Esophagus (tissue), 2 donors: ENCODE measurements at regions not wholly inside any gene's neighbourhood (a gene's known extent, or its start where the extent isn't known, plus 50 kb on each side); places are given as distances from the start of the nearest gene placed in this dataset.

Experiments used
- H3K27ac ChIP-seq, 2 donors: one replicate each; pipeline ENCODE4 v1.5.1; 2013; ENCODE audit warnings: low read depth in 2 of 2, mild to moderate bottlenecking in 2 of 2, inconsistent platforms in 1 of 2, low read length in 1 of 2, moderate library complexity in 1 of 2
- H3K27me3 ChIP-seq, 2 donors: one replicate each; pipeline ENCODE4 v1.6.1; 2013; ENCODE audit warnings: low read length in 2 of 2, control low read depth in 1 of 2, mild to moderate bottlenecking in 1 of 2; ENCODE audit not compliant: insufficient read depth in 2 of 2, control insufficient read depth in 1 of 2
- H3K36me3 ChIP-seq, 2 donors: one replicate each; pipeline ENCODE4 v1.6.1; 2013; ENCODE audit warnings: low read length in 1 of 2; ENCODE audit not compliant: control insufficient read depth in 2 of 2, insufficient read depth in 2 of 2
- H3K4me1 ChIP-seq, 2 donors: one replicate each; pipeline ENCODE4 v1.6.1; 2013; ENCODE audit warnings: low read length in 1 of 2; ENCODE audit not compliant: control insufficient read depth in 2 of 2, insufficient read depth in 2 of 2
- H3K4me3 ChIP-seq, 2 donors: one replicate each; pipeline ENCODE4 v1.5.1; 2013; ENCODE audit warnings: low read length in 2 of 2, mild to moderate bottlenecking in 2 of 2, low read depth in 1 of 2, moderate library complexity in 1 of 2
- H3K9me3 ChIP-seq, 2 donors: one replicate each; pipeline ENCODE4 v1.6.1; 2013; ENCODE audit warnings: mild to moderate bottlenecking in 2 of 2, low read depth in 1 of 2, low read length in 1 of 2, moderate library complexity in 1 of 2; ENCODE audit not compliant: control insufficient read depth in 2 of 2, insufficient read depth in 1 of 2
- WGBS, 2 donors: extraction: QIAGEN DNeasy Blood & Tissue Kit; methylation state at CpG; one replicate each; pipeline ENCODE4 v1.1.7; 2013; 5-methylcytosine and 5-hydroxymethylcytosine counted together
- donor health status: healthy with polysubstance abuse.
- donor health status: Bipolar disorder and iron deficiency.

DNA sequence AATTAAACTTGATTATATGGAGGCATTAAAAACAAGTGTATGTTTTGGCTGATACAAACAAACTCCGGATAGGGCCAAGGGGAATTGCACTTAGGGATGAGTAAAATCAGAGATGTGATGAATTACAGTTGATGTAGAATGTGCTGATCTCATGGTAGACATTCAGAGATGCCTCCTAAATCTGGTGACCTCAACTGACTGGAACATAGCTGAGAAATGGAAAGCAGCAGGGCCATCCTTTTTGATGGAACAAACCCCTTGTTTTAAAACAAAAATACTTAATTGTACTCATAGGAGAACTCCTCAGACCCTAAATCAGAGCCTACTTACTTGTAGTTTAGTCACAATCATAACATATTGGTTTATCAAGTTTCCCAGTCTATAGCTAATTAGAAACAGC lies 122.8 kb downstream of the C12orf75 start:
- 84 to 85% methylated on average over 1 of the region's 1 CpG for WGBS, 2 donors
- Histone ChIP-seq H3K27ac (no peak overlapping the region), H3K4me3 (no peak overlapping the region), H3K27me3 (no peaks in the 10 kb centered on the region), H3K9me3 (no peaks in the 10 kb centered on the region), H3K4me1 (no peaks in the 10 kb centered on the region), H3K36me3 (no peaks in the 10 kb centered on the region)

DNA sequence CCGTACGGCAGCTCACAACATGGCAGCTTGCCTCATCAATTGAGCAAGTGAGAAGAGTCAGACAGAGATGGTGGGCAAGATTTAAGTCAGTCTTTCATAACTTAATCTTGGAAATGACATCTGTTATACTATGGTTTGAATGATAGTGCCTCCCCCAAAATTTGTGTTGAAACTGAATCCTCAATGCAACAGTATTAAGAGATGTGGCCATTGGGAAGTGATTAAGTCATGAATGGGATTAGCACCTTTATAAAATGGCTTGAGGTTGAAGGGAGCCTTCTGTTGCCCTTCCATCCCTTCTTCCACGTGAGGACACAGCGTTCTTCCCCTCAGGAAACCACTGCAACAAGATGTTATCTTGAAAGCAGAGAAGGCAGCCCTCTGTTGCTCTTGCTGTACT lies 124.2 kb downstream of the C12orf75 start:
- H3K4me3 ChIP-seq: no peak overlapping the region
- H3K27me3 ChIP-seq: no peaks in the 10 kb centered on the region
- no peaks in the 10 kb centered on the region for H3K4me1 ChIP-seq
- H3K27ac ChIP-seq: no peak overlapping the region
- WGBS, 2 donors: 70 to 78% methylated on average over 4 of the region's 4 CpGs
- no peaks in the 10 kb centered on the region for H3K9me3 ChIP-seq
- H3K36me3 ChIP-seq: no peaks in the 10 kb centered on the region

DNA sequence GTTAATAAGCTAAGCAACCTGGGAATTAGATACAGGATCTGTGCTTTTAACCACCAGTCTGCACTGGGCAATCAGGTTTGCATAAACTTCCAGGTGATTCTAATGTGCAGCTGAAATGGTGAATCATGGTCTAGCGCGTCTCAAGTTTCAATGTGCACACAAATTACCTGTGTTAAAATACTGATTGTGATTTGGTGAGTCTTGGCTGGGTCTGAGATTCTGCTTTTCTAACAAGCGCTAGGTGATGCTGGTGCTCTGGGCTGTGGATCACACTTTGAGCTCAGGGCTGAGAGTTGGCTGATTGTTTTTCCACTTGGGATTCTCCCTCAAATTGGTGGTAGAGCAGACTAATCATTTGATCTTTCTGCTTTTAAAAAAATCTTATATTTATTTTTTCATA lies 124.8 kb downstream of the C12orf75 start:
- H3K9me3 ChIP-seq: no peaks in the 10 kb centered on the region
- 85 to 94% methylated on average over 3 of the region's 3 CpGs for WGBS, 2 donors
- H3K27ac ChIP-seq: no peak overlapping the region
- no peaks in the 10 kb centered on the region for H3K4me1 ChIP-seq
- no peaks in the 10 kb centered on the region for H3K36me3 ChIP-seq
- H3K4me3 ChIP-seq: no peak overlapping the region
- H3K27me3 ChIP-seq: no peaks in the 10 kb centered on the region

DNA sequence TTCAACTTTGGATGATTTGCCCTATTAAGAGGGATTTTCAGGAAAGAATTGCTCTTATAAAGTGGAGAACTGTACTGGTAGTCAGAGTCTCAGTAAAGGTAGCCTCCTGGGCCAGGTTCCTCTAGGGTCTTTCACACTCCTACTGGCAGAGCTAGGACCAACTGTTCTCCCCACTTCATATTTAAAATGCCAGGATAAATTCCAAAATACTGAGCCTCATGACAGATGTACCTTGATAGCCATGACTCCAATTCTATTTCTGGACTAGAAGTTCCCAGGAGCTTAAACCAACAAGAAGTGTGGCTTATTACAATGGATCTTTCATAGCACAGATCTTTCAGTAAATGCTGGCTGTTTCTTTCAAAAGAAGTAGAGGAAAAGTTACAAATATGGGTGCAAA lies 126.5 kb downstream of the C12orf75 start:
- Histone ChIP-seq H3K4me1 (no peaks in the 10 kb centered on the region), H3K4me3 (no peak overlapping the region), H3K9me3 (no peaks in the 10 kb centered on the region), H3K36me3 (no peaks in the 10 kb centered on the region), H3K27me3 (no peaks in the 10 kb centered on the region), H3K27ac (no peak overlapping the region)

DNA sequence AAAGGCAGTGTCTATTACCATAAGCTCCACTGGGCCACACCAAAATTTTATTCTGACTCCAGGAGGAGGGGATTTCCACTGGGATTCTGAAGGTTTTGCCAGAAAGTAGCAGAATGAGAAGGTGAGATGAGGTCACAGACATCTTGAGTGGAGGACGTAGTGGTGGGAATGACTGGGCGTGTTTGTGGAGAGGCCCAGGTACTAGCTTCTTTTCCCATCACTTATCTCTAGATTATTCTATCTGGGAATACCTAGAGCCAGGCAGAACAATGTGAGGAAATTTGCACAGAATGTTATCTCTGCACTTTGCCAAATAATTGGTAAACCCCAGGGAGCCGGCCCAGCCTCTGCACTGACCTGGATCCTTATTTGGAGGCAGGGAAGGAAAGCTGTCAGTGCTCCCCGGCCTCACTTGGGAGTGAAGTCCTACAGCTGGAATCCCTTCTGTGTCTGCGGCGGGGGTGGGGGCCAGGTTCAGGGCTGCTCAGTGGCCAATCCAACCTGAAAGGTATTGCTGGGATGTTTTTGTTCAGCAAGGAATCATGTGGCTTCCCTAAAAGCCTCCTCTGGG lies 129.4 kb downstream of the C12orf75 start:
- WGBS, 2 donors: 67 to 69% methylated on average over 6 of the region's 6 CpGs
- H3K27ac ChIP-seq: no peak overlapping the region
- H3K27me3 ChIP-seq: no peaks in the 10 kb centered on the region
- H3K4me3 ChIP-seq: no peak overlapping the region
- no peaks in the 10 kb centered on the region for H3K9me3 ChIP-seq
- H3K36me3 ChIP-seq: no peaks in the 10 kb centered on the region
- no peaks in the 10 kb centered on the region for H3K4me1 ChIP-seq

DNA sequence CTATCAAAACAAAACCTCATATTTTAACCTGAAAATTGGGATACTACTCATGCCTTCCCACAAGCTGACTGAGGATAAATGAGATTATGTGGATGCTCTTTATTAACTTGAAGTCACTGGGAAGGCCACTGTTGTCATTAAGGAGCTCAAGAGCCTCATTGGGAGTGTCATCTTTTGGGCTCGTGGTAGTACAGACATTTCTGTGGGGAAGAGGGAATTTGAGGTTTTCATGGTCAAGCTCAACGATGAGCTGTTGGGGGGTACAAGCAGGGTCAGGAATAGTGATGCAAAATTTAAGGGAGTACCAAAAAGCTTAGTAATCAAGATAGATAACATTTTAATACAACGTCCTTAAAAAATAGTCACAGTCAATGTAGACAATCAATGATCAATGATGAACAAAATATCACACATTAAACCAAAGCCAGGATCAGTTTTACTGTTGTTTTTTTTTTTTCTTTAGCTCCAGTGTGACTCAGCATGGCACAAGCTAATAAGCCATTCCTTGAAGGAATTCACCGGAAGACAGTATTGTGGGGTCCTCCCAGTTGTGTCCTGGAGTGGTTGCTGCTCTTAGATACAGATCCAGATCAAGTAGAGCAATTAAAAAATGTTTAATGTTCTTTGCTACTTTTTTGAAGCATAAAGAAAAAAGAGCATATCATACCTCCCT lies 130.9 kb downstream of the C12orf75 start:
- Histone ChIP-seq H3K4me3 (no peak overlapping the region), H3K36me3 (no peaks in the 10 kb centered on the region), H3K9me3 (no peaks in the 10 kb centered on the region), H3K27me3 (no peaks in the 10 kb centered on the region), H3K4me1 (no peaks in the 10 kb centered on the region), H3K27ac (no peak overlapping the region)
- WGBS, 2 donors: 83 to 86% methylated on average over 4 of the region's 4 CpGs

DNA sequence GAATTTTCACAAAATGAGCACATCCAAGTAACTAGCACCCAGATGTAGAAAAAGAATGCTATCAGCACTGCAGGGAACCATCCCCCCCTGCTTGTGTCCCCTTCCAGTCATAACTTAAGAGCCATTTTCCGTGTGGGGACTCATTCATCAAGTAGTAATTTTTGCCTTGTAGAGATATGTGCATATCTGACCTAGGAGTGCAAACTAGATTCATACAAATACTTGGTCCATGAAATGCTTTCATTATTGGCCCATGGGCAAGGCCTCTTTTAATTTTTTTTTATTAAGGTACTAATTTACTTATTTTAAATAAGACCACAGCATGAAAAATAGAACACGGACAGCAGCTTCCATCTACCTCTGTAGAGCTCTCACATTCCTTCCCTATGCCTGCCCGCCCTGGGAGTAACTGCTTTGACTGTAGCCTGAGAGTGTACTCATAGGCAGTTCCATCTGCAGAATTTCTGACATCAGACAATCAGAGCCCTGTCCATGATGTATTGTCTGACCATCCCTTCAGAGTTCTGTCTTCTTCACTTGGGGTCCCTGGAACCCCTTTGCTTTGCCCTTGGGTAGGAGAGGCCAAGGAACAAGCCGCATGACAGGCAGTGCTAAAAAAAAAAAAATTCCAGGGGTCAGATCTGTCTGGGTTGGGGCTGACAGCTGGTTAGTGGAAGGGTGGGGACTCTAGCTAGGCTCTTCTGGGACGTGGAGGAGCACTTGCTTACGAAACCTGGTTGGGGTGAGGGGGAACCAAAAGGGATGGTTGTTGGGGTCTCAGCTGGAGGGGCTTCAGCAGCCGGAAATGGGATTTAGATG lies 131.7 kb downstream of the C12orf75 start:
- H3K27me3 ChIP-seq: no peaks in the 10 kb centered on the region
- no peaks in the 10 kb centered on the region for H3K9me3 ChIP-seq
- H3K4me3 ChIP-seq: no peak overlapping the region
- H3K27ac ChIP-seq: no peak overlapping the region
- no peaks in the 10 kb centered on the region for H3K36me3 ChIP-seq
- WGBS, 2 donors: 85 to 87% methylated on average over 7 of the region's 7 CpGs
- H3K4me1 ChIP-seq: no peaks in the 10 kb centered on the region

DNA sequence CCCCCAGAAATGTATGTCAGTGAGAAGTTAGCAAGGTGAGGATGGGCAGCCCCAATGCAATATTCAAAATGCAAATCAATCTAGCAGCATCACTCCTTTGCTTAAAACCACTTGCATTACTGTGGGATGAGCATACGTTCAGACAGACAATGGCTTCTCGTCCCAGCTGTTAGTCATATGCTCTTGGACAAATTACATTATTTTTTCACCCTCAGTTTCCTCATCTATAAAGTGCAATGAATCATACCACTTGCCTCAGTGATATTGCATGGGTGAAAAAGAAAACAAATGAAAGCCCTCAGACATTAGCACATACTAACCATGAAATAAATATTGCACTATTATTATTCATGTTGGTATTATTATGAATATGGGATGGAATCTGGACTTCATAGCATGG lies 132.3 kb downstream of the C12orf75 start:
- Histone ChIP-seq H3K4me3 (no peak overlapping the region), H3K27ac (no peak overlapping the region), H3K9me3 (no peaks in the 10 kb centered on the region), H3K36me3 (no peaks in the 10 kb centered on the region), H3K27me3 (no peaks in the 10 kb centered on the region), H3K4me1 (no peaks in the 10 kb centered on the region)
- 64 to 76% methylated on average over 2 of the region's 2 CpGs for WGBS, 2 donors

DNA sequence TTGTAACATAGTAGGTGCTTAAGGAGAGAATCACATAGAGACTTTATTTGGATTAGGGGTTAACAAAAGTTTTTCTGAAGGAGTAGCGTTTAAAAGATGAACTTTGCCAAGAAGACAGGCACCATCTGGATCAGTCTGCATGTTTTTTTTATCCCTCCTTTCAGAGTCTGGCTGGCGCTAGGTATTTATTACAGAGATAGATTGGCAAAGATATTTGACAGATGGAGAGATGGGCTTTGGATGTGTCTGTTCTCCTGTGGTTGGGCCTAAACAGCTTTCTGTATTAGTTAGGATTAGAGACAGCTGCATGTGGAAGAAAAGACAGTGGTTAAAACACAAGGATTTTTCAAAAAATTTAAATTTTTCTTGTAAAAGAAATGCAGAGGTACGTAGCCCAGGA lies 133.9 kb downstream of the C12orf75 start:
- H3K27ac ChIP-seq: no peak overlapping the region
- H3K9me3 ChIP-seq: no peaks in the 10 kb centered on the region
- H3K4me1 ChIP-seq: peaks cover 0 to 2% of the 10 kb centered on the region in 2 donors
- no peaks in the 10 kb centered on the region for H3K36me3 ChIP-seq
- H3K27me3 ChIP-seq: no peaks in the 10 kb centered on the region
- no peak overlapping the region for H3K4me3 ChIP-seq
- WGBS, 2 donors: 29 to 49% methylated on average over 3 of the region's 3 CpGs
